Panc1 (cell line): ENCODE measurements at regions not wholly inside any gene's neighbourhood (a gene's known extent, or its start where the extent isn't known, plus 50 kb on each side); places are given as distances from the start of the nearest gene placed in this dataset.

Experiments
- ATAC-seq: fragments of 200-7000 bp; cut with Tn5 transposase; 2 replicates; pipeline ENCODE4 v1.9.1; 2020; ENCODE audit warnings: mild to moderate bottlenecking, moderate library complexity
- BruUV-seq: library from RNA; stranded (reverse); fragments of 400-500 nt; replicated peaks from 2 replicates; lab custom pipeline; 2021; lab: Mats Ljungman, UMichigan
- CTCF ChIA-PET: fragments of 300-600 bp; sonication (Branson Sonifier 250); formaldehyde crosslinking; loops from one replicate; lab custom pipeline; 2022; ENCODE audit warnings: antibody characterized with exemption; lab: Charles Lee
- POLR2A ChIA-PET: fragments of 300-600 bp; sonication (Branson Sonifier 250); formaldehyde crosslinking; loops from one replicate; lab custom pipeline; 2022; ENCODE audit warnings: antibody characterized with exemption; lab: Charles Lee
- DNase-seq: peaks from one replicate; pipeline ENCODE4 v3.0.0-alpha.2; 2010; ENCODE audit warnings: low read depth, low spot score
- H3K27ac ChIP-seq: 2 replicates; pipeline ENCODE4 v1.5.1; 2011; ENCODE audit warnings: mild to moderate bottlenecking, low read length, inconsistent platforms
- H3K27me3 ChIP-seq: fragments of 200-500 bp; sonication (Bioruptor generic); 2 replicates; pipeline ENCODE4 v1.6.0; 2014; ENCODE audit warnings: low read length, inconsistent platforms; ENCODE audit not compliant: control insufficient read depth, insufficient read depth
- H3K36me3 ChIP-seq: fragments of 200-500 bp; sonication (Bioruptor generic); 2 replicates; pipeline ENCODE4 v1.5.1; 2014; ENCODE audit warnings: inconsistent platforms, mild to moderate bottlenecking, low read length, moderate library complexity; ENCODE audit not compliant: control insufficient read depth, insufficient read depth
- H3K4me1 ChIP-seq: 2 replicates; pipeline ENCODE4 v1.5.1; 2011; ENCODE audit warnings: inconsistent platforms, mild to moderate bottlenecking, low read length, moderate library complexity; ENCODE audit not compliant: control insufficient read depth, insufficient read depth
- H3K4me3 ChIP-seq, 2 experiments: 2 replicates each; pipeline ENCODE4 v1.5.1; 2011 to 2012; ENCODE audit warnings: low read depth in 2 of 2, low read length in 2 of 2, mild to moderate bottlenecking in 2 of 2, inconsistent platforms in 1 of 2, moderate library complexity in 1 of 2
- H3K9me3 ChIP-seq: fragments of 200-500 bp; sonication (Bioruptor generic); 2 replicates; pipeline ENCODE4 v1.5.1; 2014; ENCODE audit warnings: low read depth, mild to moderate bottlenecking, inconsistent platforms, low read length, moderate library complexity; ENCODE audit not compliant: control insufficient read depth, insufficient read depth
- POLR2AphosphoS5 ChIP-seq: IDR thresholded peaks from 2 replicates; pipeline ENCODE4 v1.6.1; 2012; ENCODE audit warnings: mild to moderate bottlenecking, low read depth, low read length, moderate library complexity
- SIN3A ChIP-seq: IDR thresholded peaks from 2 replicates; pipeline ENCODE4 v1.6.1; 2012; ENCODE audit warnings: low read depth, mild to moderate bottlenecking, low read length, moderate library complexity, borderline replicate concordance; ENCODE audit not compliant: insufficient read depth
- TCF7L2 ChIP-seq: IDR thresholded peaks from 2 replicates; pipeline ENCODE4 v1.6.1; 2011; ENCODE audit warnings: mild to moderate bottlenecking, low read depth, low read length, inconsistent platforms
- in situ Hi-C: cut with HindIII; loops from 2 replicates; pipeline ENCODE4 v1.10.0; 2016; ENCODE audit warnings: low sequenced_read_pairs, low pct_unique_long_range_greater_than_20kb
- intact Hi-C: fragments of 100-400 bp; cut with micrococcal nuclease; formaldehyde crosslinking; loops from one replicate; pipeline ENCODE4 v1.10.0; 2022; ENCODE audit not compliant: unreplicated experiment
- TF ChIP-seq, protein P1 (sequence below): fragments of 450-650 bp; IDR thresholded peaks from 2 replicates; pipeline ENCODE4 v1.5.1; 2017; ENCODE audit warnings: mild to moderate bottlenecking
- TF ChIP-seq, protein P2 (sequence below), 2 experiments: IDR thresholded peaks; 2 replicates each; pipeline ENCODE4 v1.6.1; 2011 to 2012; ENCODE audit warnings: low read depth in 2 of 2, control low read depth in 1 of 2, low read length in 1 of 2, mild to moderate bottlenecking in 1 of 2, moderate library complexity in 1 of 2; ENCODE audit not compliant: insufficient read depth in 1 of 2

GRCh38 chr3:18797378-18797777 is 350.9 kb upstream of the KCNH8 start:
- no peak for TF ChIP-seq SIN3A
- no peak for TF ChIP-seq TCF7L2
- TF ChIP-seq, protein P1, sequence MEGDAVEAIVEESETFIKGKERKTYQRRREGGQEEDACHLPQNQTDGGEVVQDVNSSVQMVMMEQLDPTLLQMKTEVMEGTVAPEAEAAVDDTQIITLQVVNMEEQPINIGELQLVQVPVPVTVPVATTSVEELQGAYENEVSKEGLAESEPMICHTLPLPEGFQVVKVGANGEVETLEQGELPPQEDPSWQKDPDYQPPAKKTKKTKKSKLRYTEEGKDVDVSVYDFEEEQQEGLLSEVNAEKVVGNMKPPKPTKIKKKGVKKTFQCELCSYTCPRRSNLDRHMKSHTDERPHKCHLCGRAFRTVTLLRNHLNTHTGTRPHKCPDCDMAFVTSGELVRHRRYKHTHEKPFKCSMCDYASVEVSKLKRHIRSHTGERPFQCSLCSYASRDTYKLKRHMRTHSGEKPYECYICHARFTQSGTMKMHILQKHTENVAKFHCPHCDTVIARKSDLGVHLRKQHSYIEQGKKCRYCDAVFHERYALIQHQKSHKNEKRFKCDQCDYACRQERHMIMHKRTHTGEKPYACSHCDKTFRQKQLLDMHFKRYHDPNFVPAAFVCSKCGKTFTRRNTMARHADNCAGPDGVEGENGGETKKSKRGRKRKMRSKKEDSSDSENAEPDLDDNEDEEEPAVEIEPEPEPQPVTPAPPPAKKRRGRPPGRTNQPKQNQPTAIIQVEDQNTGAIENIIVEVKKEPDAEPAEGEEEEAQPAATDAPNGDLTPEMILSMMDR, result no peak
- TF ChIP-seq, protein P2, sequence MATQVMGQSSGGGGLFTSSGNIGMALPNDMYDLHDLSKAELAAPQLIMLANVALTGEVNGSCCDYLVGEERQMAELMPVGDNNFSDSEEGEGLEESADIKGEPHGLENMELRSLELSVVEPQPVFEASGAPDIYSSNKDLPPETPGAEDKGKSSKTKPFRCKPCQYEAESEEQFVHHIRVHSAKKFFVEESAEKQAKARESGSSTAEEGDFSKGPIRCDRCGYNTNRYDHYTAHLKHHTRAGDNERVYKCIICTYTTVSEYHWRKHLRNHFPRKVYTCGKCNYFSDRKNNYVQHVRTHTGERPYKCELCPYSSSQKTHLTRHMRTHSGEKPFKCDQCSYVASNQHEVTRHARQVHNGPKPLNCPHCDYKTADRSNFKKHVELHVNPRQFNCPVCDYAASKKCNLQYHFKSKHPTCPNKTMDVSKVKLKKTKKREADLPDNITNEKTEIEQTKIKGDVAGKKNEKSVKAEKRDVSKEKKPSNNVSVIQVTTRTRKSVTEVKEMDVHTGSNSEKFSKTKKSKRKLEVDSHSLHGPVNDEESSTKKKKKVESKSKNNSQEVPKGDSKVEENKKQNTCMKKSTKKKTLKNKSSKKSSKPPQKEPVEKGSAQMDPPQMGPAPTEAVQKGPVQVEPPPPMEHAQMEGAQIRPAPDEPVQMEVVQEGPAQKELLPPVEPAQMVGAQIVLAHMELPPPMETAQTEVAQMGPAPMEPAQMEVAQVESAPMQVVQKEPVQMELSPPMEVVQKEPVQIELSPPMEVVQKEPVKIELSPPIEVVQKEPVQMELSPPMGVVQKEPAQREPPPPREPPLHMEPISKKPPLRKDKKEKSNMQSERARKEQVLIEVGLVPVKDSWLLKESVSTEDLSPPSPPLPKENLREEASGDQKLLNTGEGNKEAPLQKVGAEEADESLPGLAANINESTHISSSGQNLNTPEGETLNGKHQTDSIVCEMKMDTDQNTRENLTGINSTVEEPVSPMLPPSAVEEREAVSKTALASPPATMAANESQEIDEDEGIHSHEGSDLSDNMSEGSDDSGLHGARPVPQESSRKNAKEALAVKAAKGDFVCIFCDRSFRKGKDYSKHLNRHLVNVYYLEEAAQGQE (IDR thresholded peaks at IDR 0.05; ENCODE audit: insufficient read depth in 1 of 2, low read depth in 2 of 2, low read length in 1 of 2), result no peak
- no peak for TF ChIP-seq POLR2AphosphoS5
- Histone ChIP-seq H3K27ac (no peak overlapping the region), H3K9me3 (no peaks in the 10 kb centered on the region), H3K4me3 (no peak overlapping the region), H3K27me3 (no peaks in the 10 kb centered on the region), H3K36me3 (no peaks in the 10 kb centered on the region), H3K4me1 (no peaks in the 10 kb centered on the region)
- in situ Hi-C loops (no loop called here), intact Hi-C loops (no loop called here)
- ChIA-PET CTCF (no interaction called here), POLR2A (no interaction called here)
- no TSS peak for BruUV-seq
- no peak for ATAC-seq
- DNase-seq, result no peak

DNA sequence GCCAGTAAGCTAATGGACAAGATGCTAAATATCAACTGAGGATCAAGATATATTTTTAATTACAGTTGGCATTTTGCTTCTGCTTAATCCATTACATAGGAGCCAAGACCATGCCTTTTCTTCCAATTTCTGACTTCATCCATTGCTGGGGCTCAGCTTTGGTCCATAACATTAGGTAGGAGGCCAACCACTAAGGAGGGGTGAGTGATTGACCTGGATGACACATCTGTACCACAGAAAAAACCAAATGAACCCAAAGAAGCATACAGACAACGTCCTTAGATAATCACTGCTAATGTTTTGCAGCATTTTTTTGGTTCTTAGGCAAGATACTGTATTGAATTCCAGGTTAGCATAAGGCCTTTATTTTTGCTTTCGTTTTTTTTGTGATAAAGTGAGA is 353.2 kb upstream of the KCNH8 start:
- intact Hi-C loops (no loop called here), in situ Hi-C loops (no loop called here)
- no peak for DNase-seq
- no peaks in the 10 kb centered on the region for H3K36me3 ChIP-seq
- no TSS peak for BruUV-seq
- H3K4me1 ChIP-seq, result no peaks in the 10 kb centered on the region
- TF ChIP-seq POLR2AphosphoS5 (no peak), TCF7L2 (no peak), SIN3A (no peak)
- TF ChIP-seq, protein P1, result no peak
- TF ChIP-seq, protein P2 (IDR thresholded peaks at IDR 0.05; ENCODE audit: insufficient read depth in 1 of 2, low read depth in 2 of 2, low read length in 1 of 2), result no peak
- no peak overlapping the region for H3K4me3 ChIP-seq
- H3K9me3 ChIP-seq, result no peaks in the 10 kb centered on the region
- ATAC-seq, result no peak
- ChIA-PET CTCF (no interaction called here), POLR2A (no interaction called here)
- no peak overlapping the region for H3K27ac ChIP-seq
- H3K27me3 ChIP-seq, result no peaks in the 10 kb centered on the region
